AG09309 (cell line): ENCODE measurements at regions not wholly inside any gene's neighbourhood (a gene's known extent, or its start where the extent isn't known, plus 50 kb on each side); places are given as distances from the start of the nearest gene placed in this dataset.

Source experiments
- DNase-seq: peaks from one replicate; pipeline ENCODE4 v3.0.0-alpha.2; 2010; ENCODE audit warnings: low read depth
- H3K4me3 ChIP-seq: 2 replicates; pipeline ENCODE4 v1.5.1; 2011; ENCODE audit warnings: mild to moderate bottlenecking, low read depth, low read length, moderate library complexity; ENCODE audit not compliant: control insufficient read depth
- TF ChIP-seq, protein P1 (sequence below): IDR thresholded peaks from 2 replicates; pipeline ENCODE4 v1.5.1; 2011; ENCODE audit warnings: mild to moderate bottlenecking, low read depth, low read length, inconsistent platforms; ENCODE audit not compliant: insufficient read depth, control insufficient read depth; ENCODE audit errors: missing control alignments

DNA sequence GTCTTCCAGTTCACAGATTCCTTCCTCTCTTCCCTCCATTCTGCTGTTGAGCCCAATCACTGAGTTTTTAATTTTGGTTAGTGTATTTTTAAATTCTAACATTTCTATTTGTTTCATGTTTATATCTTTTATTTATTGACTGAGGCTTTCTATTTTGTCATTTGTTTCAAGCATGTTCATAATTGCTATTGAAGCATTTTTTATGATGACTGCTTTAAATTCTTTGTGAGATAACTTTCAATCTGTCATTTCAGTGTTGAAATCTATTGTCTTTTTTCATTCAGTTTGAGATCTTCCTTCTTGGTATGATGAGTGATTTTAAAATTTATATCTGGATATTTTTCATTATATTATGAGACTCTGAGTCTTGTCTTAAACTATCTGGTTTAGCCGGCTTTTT, 192.3 kb downstream of the RPLP1 start:
- H3K4me3 ChIP-seq: no peak overlapping the region
- TF ChIP-seq, protein P1, sequence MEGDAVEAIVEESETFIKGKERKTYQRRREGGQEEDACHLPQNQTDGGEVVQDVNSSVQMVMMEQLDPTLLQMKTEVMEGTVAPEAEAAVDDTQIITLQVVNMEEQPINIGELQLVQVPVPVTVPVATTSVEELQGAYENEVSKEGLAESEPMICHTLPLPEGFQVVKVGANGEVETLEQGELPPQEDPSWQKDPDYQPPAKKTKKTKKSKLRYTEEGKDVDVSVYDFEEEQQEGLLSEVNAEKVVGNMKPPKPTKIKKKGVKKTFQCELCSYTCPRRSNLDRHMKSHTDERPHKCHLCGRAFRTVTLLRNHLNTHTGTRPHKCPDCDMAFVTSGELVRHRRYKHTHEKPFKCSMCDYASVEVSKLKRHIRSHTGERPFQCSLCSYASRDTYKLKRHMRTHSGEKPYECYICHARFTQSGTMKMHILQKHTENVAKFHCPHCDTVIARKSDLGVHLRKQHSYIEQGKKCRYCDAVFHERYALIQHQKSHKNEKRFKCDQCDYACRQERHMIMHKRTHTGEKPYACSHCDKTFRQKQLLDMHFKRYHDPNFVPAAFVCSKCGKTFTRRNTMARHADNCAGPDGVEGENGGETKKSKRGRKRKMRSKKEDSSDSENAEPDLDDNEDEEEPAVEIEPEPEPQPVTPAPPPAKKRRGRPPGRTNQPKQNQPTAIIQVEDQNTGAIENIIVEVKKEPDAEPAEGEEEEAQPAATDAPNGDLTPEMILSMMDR: no peak
- DNase-seq: no peak

DNA sequence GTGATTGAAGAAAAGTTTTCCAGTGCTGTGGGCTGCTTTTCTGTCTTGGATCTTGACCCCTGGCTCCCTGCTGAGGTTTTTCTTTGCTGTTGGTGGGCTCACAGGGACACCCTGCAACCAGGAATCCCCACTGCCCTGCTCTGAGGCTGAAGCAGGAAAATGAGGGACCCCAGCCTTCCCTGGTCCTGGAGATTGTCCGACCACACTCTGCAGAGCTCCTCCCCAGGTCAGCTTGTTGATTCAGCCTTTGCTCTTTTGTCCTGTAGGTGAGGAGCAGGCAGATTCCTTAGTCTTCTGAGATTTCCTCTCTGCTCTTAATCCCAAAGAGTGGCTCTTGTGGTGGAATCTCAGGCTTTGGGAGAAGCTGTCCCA, 194.5 kb downstream of the RPLP1 start:
- no peak overlapping the region for H3K4me3 ChIP-seq
- no peak for DNase-seq
- TF ChIP-seq, protein P1: no peak

DNA sequence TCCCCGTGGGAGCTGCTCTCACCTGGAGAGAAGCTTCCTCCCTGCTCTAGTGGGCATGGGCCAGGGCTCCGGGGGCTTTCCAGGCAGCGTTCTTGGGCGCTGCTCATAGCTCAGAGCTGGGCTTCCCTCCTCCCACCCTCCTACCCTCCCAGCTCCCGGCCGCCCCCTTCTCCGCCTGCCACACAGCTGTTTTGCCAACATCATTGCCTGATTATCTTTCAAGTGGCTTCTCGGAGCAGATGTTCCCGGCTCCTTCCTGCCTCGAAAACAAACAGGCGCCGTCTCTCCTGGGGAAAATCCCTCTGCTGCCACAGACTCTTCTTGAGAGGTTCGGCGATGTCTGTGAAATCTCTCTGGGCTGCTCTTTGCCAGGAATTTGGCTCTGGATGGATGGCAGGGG, 195.6 kb downstream of the RPLP1 start:
- DNase-seq: no peak
- no peak overlapping the region for H3K4me3 ChIP-seq
- TF ChIP-seq, protein P1: no peak

- H3K4me3 ChIP-seq: no peak overlapping the region
- DNase-seq: no peak
- TF ChIP-seq, protein P1: no peak
These were observed 196.4 kb downstream of the RPLP1 start for GRCh38 chr15:69648775-69649735.

DNA sequence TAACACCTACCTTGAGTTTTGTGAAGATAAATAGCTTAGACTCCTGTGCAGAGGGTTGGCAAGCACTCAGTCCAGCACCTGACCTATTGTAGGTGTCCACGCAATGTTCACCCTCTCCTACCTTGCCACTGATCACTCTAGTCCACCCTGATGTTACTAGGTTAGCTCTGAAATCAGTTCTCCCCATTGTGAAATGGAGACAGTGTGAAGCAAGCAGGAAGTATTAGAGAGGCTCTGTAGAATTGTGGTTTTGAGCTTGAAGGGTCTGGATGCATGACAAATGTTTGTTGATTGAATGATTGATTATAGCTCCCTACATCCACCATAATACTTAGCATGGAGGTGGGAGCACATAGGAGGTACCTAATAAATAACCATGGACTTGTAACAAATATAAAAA, 199.7 kb downstream of the RPLP1 start:
- no peak overlapping the region for H3K4me3 ChIP-seq
- TF ChIP-seq, protein P1: no peak
- DNase-seq: no peak

DNA sequence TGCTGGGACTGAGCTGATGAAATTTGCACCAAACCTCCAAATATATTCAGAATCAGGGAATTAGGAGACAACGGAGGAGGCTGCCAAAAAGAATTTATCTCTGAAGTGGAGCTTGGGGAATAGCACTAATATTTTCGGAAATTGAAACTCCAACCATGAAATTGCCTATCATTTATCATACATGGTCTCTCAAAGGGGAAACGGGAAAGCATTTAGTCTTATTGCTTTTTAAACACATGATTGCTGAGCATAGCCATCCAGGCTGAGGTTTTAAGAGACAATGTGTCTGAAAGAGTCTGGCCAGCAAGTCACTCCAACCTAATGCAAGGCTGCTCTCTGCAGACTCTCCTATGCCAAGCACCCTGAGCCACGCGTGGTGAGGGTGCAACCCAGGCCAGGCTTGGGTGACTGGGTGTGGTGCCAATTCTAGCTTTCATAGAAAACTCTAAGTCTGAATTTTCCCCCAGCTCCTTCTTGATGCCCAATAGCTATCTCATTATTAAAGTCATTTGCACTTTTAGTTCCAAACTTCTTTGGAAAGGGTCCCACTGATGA, 200.2 kb downstream of the RPLP1 start:
- DNase-seq: no peak
- TF ChIP-seq, protein P1: no peak
- H3K4me3 ChIP-seq: no peak overlapping the region
